Suprapubic skin (tissue), 4 donors: ENCODE measurements at regions not wholly inside any gene's neighbourhood (a gene's known extent, or its start where the extent isn't known, plus 50 kb on each side); places are given as distances from the start of the nearest gene placed in this dataset.

Source experiments
- DNase-seq, 2 donors: peaks; one replicate each; pipeline ENCODE4 v3.0.0-alpha.2; 2019; ENCODE audit warnings: low spot score in 2 of 2
- H3K27ac ChIP-seq: fragments of 200-600 bp; sonication (generic); one replicate; pipeline ENCODE4 v1.5.1; 2019
- H3K27me3 ChIP-seq: fragments of 200-600 bp; sonication (generic); one replicate; pipeline ENCODE4 v1.5.1; 2019
- H3K36me3 ChIP-seq: fragments of 200-600 bp; sonication (generic); one replicate; pipeline ENCODE4 v1.5.1; 2019
- H3K4me1 ChIP-seq: fragments of 200-600 bp; sonication (generic); one replicate; pipeline ENCODE4 v1.5.1; 2019
- H3K4me3 ChIP-seq: fragments of 200-600 bp; sonication (generic); one replicate; pipeline ENCODE4 v1.5.1; 2019; ENCODE audit warnings: mild to moderate bottlenecking
- H3K9me3 ChIP-seq: fragments of 200-600 bp; sonication (generic); one replicate; pipeline ENCODE4 v1.5.1; 2019
- EP300 ChIP-seq: sonication (generic); formaldehyde crosslinking; IDR thresholded peaks from one replicate; pipeline ENCODE4 v1.6.1; 2017; ENCODE audit warnings: antibody characterized with exemption
- POLR2A ChIP-seq, 2 donors: fragments of 450-650 bp; IDR thresholded peaks; one replicate each; pipeline ENCODE4 v1.6.1; 2017; ENCODE audit warnings: antibody characterized with exemption in 2 of 2, mild to moderate bottlenecking in 2 of 2, moderate library complexity in 2 of 2
- POLR2AphosphoS5 ChIP-seq, 3 donors: sonication (generic); formaldehyde crosslinking; IDR thresholded peaks; one replicate each; pipeline ENCODE4 v1.6.1; 2017; ENCODE audit warnings: antibody characterized with exemption in 3 of 3
- WGBS: methylation state at CpG from one replicate; pipeline ENCODE4 v1.1.5; 2018; 5-methylcytosine and 5-hydroxymethylcytosine counted together
- TF ChIP-seq, protein P1 (sequence below), 2 donors: fragments of 200-600 bp in 1 of 2; fragments of 450-650 bp in 1 of 2; sonication (generic) in 1 of 2; IDR thresholded peaks; one replicate each; pipeline ENCODE4 v1.5.1; 2016 to 2019; ENCODE audit warnings: antibody characterized with exemption in 2 of 2, mild to moderate bottlenecking in 1 of 2, moderate library complexity in 1 of 2

DNA sequence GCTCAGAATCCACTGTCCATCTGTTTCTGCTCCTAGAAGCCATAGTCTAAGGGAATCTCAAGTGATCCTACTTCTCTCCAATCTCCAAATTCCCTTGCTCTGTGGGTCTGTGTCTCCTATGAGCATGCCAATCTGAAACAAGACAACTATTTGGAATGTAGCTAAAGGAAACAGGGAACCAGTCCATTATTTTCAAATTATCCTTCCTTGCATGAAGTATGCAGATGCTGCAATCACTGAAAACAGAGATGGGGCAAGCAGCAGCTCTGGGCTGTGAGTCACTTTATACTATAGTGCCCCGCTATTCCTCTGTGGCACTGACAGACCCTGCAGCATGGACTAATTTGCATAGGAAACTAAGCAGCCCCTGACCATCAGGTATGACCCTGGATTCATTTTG lies 76.9 kb upstream of the PRSS58 start:
- 86% methylated on average over 1 of the region's 1 CpG for WGBS
- H3K27ac ChIP-seq, result no peak overlapping the region
- H3K4me3 ChIP-seq, result no peak overlapping the region

DNA sequence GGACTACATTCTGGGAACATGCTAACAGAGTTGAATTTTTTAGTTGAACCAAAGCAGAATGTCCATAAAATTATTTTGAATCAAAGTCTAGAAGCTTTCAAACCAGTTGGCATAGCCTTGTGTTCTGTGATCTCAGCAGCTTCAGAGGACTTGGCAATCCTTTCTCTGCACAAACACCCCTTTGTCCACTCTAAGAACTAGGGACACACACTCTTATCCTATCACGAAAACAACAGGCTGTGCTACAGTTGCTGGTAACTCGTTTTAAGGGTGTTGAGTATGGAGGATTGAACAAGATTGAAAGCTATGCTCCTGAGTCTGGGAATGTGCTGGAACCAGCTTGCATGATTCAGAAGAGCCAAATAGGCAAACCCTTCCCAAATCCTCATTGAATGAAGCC lies 76.4 kb upstream of the PRSS58 start:
- Histone ChIP-seq H3K36me3 (no peaks in the 10 kb centered on the region), H3K4me3 (no peak overlapping the region), H3K27ac (no peak overlapping the region), H3K4me1 (no peaks in the 10 kb centered on the region), H3K27me3 (peaks cover 6% of the 10 kb centered on the region), H3K9me3 (no peaks in the 10 kb centered on the region)
- TF ChIP-seq POLR2AphosphoS5 (IDR thresholded peaks at IDR 0.05) (no peak), EP300 (no peak), POLR2A (IDR thresholded peaks at IDR 0.05) (no peak)
- TF ChIP-seq, protein P1, sequence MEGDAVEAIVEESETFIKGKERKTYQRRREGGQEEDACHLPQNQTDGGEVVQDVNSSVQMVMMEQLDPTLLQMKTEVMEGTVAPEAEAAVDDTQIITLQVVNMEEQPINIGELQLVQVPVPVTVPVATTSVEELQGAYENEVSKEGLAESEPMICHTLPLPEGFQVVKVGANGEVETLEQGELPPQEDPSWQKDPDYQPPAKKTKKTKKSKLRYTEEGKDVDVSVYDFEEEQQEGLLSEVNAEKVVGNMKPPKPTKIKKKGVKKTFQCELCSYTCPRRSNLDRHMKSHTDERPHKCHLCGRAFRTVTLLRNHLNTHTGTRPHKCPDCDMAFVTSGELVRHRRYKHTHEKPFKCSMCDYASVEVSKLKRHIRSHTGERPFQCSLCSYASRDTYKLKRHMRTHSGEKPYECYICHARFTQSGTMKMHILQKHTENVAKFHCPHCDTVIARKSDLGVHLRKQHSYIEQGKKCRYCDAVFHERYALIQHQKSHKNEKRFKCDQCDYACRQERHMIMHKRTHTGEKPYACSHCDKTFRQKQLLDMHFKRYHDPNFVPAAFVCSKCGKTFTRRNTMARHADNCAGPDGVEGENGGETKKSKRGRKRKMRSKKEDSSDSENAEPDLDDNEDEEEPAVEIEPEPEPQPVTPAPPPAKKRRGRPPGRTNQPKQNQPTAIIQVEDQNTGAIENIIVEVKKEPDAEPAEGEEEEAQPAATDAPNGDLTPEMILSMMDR (IDR thresholded peaks at IDR 0.05), result no peak
- 73% methylated on average over 2 of the region's 2 CpGs for WGBS
- DNase-seq, result no peak

More for the DNA sequence above, 76.9 kb upstream of the PRSS58 start:
- TF ChIP-seq EP300, result no peak
- no peak for TF ChIP-seq POLR2AphosphoS5 (IDR thresholded peaks at IDR 0.05)
- TF ChIP-seq, protein P1 (IDR thresholded peaks at IDR 0.05), result no peak
- TF ChIP-seq POLR2A (IDR thresholded peaks at IDR 0.05), result no peak
- no peaks in the 10 kb centered on the region for H3K9me3 ChIP-seq
- no peak for DNase-seq
- no peaks in the 10 kb centered on the region for H3K36me3 ChIP-seq
- peaks cover 5% of the 10 kb centered on the region for H3K27me3 ChIP-seq
- no peaks in the 10 kb centered on the region for H3K4me1 ChIP-seq

DNA sequence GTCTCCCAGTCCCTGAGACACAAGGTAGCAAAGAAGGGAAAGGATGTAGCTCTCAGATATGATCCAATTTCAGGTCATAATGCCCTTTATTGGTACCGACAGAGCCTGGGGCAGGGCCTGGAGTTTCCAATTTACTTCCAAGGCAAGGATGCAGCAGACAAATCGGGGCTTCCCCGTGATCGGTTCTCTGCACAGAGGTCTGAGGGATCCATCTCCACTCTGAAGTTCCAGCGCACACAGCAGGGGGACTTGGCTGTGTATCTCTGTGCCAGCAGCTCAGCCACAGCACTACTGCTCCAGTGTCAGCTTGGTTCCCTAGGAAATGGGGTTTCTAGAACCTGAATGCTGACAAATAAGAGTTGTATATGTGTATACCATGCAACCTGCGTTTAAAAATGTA lies 74.6 kb upstream of the PRSS58 start:
- H3K27me3 ChIP-seq, result peaks cover 12% of the 10 kb centered on the region
- no peaks in the 10 kb centered on the region for H3K4me1 ChIP-seq

DNA sequence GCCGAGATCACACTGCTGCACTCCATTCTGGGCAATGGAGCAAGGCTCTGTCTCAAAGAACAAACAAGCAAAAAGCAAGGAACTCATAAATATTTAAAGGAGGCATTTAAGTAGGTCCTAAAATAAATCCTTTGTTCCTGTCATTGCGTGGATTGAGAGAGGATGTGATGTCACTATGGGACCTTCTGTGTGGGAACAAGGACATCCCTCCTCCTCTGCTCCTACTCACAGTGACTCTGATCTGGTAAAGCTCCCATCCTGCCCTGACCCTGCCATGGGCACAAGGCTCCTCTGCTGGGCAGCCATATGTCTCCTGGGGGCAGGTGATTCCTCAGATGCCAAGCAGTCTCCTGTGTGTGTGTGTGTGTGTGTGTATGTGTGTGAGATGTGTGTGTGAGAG lies 74.1 kb upstream of the PRSS58 start:
- no peak for TF ChIP-seq POLR2A (IDR thresholded peaks at IDR 0.05)
- no peaks in the 10 kb centered on the region for H3K9me3 ChIP-seq
- H3K4me3 ChIP-seq, result no peak overlapping the region
- no peaks in the 10 kb centered on the region for H3K36me3 ChIP-seq
- H3K27me3 ChIP-seq, result peaks cover 12% of the 10 kb centered on the region
- no peak overlapping the region for H3K27ac ChIP-seq
- no peaks in the 10 kb centered on the region for H3K4me1 ChIP-seq
- DNase-seq, result no peak
- WGBS, result 43% methylated on average over 2 of the region's 2 CpGs

More for the DNA sequence above, 74.6 kb upstream of the PRSS58 start:
- no peak for DNase-seq
- H3K4me3 ChIP-seq, result no peak overlapping the region
- TF ChIP-seq POLR2A (IDR thresholded peaks at IDR 0.05) (no peak), EP300 (no peak), POLR2AphosphoS5 (IDR thresholded peaks at IDR 0.05) (no peak)
- TF ChIP-seq, protein P1 (IDR thresholded peaks at IDR 0.05), result no peak
- no peaks in the 10 kb centered on the region for H3K9me3 ChIP-seq
- 78% methylated on average over 6 of the region's 6 CpGs for WGBS
- H3K27ac ChIP-seq, result no peak overlapping the region
- H3K36me3 ChIP-seq, result no peaks in the 10 kb centered on the region

DNA sequence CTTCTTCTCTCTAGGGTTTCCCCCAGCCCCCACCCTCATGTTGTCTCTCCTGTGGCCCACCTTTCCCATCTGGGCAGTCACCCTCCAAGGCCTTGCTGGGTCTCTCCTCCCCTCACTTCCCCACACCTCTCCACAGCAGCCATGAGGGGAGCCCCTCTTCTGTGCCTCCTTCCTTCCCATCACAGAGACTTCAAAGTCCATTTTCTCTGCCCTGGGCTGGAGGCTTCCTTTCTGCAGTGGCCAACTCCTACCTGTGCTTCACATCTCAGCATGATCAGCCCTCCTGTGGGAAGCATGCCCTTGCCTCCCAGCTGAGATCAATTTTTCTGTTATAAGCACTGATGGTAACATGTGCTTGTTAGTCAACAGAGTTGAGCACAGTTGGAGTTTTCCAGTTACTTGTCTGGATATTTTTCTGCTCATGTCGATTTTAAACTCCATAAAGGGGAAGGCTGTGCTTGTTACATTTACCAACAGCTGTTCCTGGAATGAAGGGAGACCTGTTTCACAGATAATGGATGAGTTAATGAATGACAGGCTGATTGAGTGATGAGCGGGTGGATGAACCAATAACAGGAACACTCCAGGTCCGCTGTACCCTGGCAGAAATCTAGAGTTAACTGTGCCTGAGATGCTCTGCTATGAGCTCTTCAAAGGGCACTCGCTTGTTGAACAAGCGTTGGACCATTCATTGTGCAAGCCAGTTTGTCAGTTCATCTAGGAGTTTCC lies 71.4 kb upstream of the PRSS58 start:
- Histone ChIP-seq H3K9me3 (no peaks in the 10 kb centered on the region), H3K4me3 (no peak overlapping the region), H3K27ac (no peak overlapping the region), H3K36me3 (no peaks in the 10 kb centered on the region), H3K27me3 (peaks cover 12% of the 10 kb centered on the region), H3K4me1 (no peaks in the 10 kb centered on the region)
- no peak for DNase-seq
- 67% methylated on average over 5 of the region's 5 CpGs for WGBS
- no peak for TF ChIP-seq POLR2AphosphoS5 (IDR thresholded peaks at IDR 0.05)
- TF ChIP-seq POLR2A (IDR thresholded peaks at IDR 0.05), result no peak
- no peak for TF ChIP-seq EP300
- TF ChIP-seq, protein P1 (IDR thresholded peaks at IDR 0.05), result no peak
